Tibial nerve (tissue), 3 donors: ENCODE measurements at regions not wholly inside any gene's neighbourhood (a gene's known extent, or its start where the extent isn't known, plus 50 kb on each side); places are given as distances from the start of the nearest gene placed in this dataset.
A peak's percentile ranks its signal among the peaks of the same experiment; 100 is the strongest.

ENCODE experiments used
- CTCF ChIP-seq, 5 experiments: fragments of 200-600 bp in 3 of 5; fragments of 450-650 bp in 2 of 5; sonication (generic) in 3 of 5; IDR thresholded peaks; one replicate each; pipeline ENCODE4 v1.5.1; 2016 to 2019; ENCODE audit warnings: antibody characterized with exemption in 5 of 5, mild to moderate bottlenecking in 3 of 5, moderate library complexity in 2 of 5
- POLR2A ChIP-seq, 2 donors: fragments of 450-650 bp; IDR thresholded peaks; one replicate each; pipeline ENCODE4 v1.6.1; 2017; ENCODE audit warnings: antibody characterized with exemption in 2 of 2, mild to moderate bottlenecking in 2 of 2, moderate library complexity in 2 of 2

- TF ChIP-seq CTCF (IDR thresholded peaks at IDR 0.05) (peak; percentile 79 to 94 (median 83)), POLR2A (IDR thresholded peaks at IDR 0.05) (no peak)
Measured at GRCh38 chr18:59070181-59070912, 69.3 kb upstream of the SEC11C start.
